OCI-LY1 (cell line): ENCODE measurements at regions not wholly inside any gene's neighbourhood (a gene's known extent, or its start where the extent isn't known, plus 50 kb on each side); places are given as distances from the start of the nearest gene placed in this dataset.
"Not testable (repeated sequence)": the region's sequence is repeated elsewhere in the genome, so short reads cannot be mapped to it uniquely, and the experiment has no call there.

Experiments used
- EZH2 ChIP-seq: fragments of 200-600 bp; sonication (generic), shearing (Covaris generic); IDR thresholded peaks from 2 replicates; pipeline ENCODE4 v1.8.0; 2017; ENCODE audit warnings: borderline replicate concordance, mixed run types, mild to moderate bottlenecking, antibody characterized with exemption, low read length, moderate library complexity, mixed read lengths
- TF ChIP-seq, protein P1 (sequence below): fragments of 200-600 bp; sonication (generic), shearing (Covaris generic); IDR thresholded peaks from 2 replicates; pipeline ENCODE4 v1.5.1; 2017; ENCODE audit warnings: mild to moderate bottlenecking, antibody characterized with exemption, low read length, moderate library complexity, mixed read lengths

- TF ChIP-seq, protein P1, sequence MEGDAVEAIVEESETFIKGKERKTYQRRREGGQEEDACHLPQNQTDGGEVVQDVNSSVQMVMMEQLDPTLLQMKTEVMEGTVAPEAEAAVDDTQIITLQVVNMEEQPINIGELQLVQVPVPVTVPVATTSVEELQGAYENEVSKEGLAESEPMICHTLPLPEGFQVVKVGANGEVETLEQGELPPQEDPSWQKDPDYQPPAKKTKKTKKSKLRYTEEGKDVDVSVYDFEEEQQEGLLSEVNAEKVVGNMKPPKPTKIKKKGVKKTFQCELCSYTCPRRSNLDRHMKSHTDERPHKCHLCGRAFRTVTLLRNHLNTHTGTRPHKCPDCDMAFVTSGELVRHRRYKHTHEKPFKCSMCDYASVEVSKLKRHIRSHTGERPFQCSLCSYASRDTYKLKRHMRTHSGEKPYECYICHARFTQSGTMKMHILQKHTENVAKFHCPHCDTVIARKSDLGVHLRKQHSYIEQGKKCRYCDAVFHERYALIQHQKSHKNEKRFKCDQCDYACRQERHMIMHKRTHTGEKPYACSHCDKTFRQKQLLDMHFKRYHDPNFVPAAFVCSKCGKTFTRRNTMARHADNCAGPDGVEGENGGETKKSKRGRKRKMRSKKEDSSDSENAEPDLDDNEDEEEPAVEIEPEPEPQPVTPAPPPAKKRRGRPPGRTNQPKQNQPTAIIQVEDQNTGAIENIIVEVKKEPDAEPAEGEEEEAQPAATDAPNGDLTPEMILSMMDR: not testable (repeated sequence)
- TF ChIP-seq EZH2: not testable (repeated sequence)
Observed at GRCh38 chr2:167558272-167558991, 670.2 kb downstream of the XIRP2 start.
